ENCODE measurements at regions not wholly inside any gene's neighbourhood (a gene's known extent, or its start where the extent isn't known, plus 50 kb on each side); places are given as distances from the start of the nearest gene placed in this dataset.

DNA sequence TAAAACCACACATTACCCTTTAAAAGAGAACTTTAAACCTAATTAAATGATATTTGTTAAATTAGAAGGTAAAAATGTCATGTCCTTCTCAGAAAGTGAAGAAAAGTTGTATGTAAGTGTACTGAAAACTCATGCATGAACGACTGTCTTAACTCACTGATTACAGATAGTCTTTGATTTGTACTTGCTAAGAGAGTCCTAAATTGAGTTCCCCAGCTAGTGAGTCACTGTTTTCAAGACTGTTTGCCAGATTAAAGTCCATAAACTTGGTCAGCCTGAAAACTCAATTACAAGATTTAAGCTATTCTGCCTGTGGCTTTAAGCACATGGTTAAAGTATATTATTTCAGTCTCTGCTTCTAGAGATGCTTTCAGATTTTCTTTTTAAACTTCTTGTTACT is 124.9 kb upstream of the ZCCHC13 start:
- no peak overlapping the region for H3K27ac ChIP-seq
- H3K27me3 ChIP-seq: no peaks in the 10 kb centered on the region
- TF ChIP-seq POLR2A (IDR thresholded peaks at IDR 0.05): no peak
- TF ChIP-seq, protein P1, sequence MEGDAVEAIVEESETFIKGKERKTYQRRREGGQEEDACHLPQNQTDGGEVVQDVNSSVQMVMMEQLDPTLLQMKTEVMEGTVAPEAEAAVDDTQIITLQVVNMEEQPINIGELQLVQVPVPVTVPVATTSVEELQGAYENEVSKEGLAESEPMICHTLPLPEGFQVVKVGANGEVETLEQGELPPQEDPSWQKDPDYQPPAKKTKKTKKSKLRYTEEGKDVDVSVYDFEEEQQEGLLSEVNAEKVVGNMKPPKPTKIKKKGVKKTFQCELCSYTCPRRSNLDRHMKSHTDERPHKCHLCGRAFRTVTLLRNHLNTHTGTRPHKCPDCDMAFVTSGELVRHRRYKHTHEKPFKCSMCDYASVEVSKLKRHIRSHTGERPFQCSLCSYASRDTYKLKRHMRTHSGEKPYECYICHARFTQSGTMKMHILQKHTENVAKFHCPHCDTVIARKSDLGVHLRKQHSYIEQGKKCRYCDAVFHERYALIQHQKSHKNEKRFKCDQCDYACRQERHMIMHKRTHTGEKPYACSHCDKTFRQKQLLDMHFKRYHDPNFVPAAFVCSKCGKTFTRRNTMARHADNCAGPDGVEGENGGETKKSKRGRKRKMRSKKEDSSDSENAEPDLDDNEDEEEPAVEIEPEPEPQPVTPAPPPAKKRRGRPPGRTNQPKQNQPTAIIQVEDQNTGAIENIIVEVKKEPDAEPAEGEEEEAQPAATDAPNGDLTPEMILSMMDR (IDR thresholded peaks at IDR 0.05): no peak
- DNase-seq: no peak
- H3K4me1 ChIP-seq: no peaks in the 10 kb centered on the region
- H3K4me3 ChIP-seq: no peak overlapping the region
- H3K9me3 ChIP-seq: no peaks in the 10 kb centered on the region
- 35 to 48% methylated on average over 1 of the region's 1 CpG for WGBS, 2 donors
- H3K36me3 ChIP-seq (ENCODE audit: low read depth, missing control alignments): no peaks in the 10 kb centered on the region
- intact Hi-C loops (cut with DNase I; ENCODE audit: low total_unique reads): no loop called here

GRCh38 chrX:74178536-74178935 is 125.4 kb upstream of the ZCCHC13 start:
- intact Hi-C loops (cut with DNase I; ENCODE audit: low total_unique reads): no loop called here

GRCh38 chrX:74171465-74171864 is 132.5 kb upstream of the ZCCHC13 start:
- Histone ChIP-seq H3K9me3 (no peaks in the 10 kb centered on the region), H3K36me3 (ENCODE audit: low read depth, missing control alignments) (no peaks in the 10 kb centered on the region), H3K27me3 (no peaks in the 10 kb centered on the region), H3K4me1 (no peaks in the 10 kb centered on the region), H3K4me3 (no peak overlapping the region), H3K27ac (no peak overlapping the region)
- intact Hi-C loops (cut with DNase I; ENCODE audit: low total_unique reads): no loop called here
- DNase-seq: no peak
- no peak for TF ChIP-seq POLR2A (IDR thresholded peaks at IDR 0.05)
- TF ChIP-seq, protein P1 (IDR thresholded peaks at IDR 0.05): no peak
- 85 to 91% methylated on average over 1 of the region's 1 CpG for WGBS, 2 donors

More at GRCh38 chrX:74178536-74178935, 125.4 kb upstream of the ZCCHC13 start:
- Histone ChIP-seq H3K27ac (no peak overlapping the region), H3K27me3 (no peaks in the 10 kb centered on the region), H3K9me3 (no peaks in the 10 kb centered on the region), H3K36me3 (ENCODE audit: low read depth, missing control alignments) (no peaks in the 10 kb centered on the region), H3K4me1 (no peaks in the 10 kb centered on the region), H3K4me3 (no peak overlapping the region)
- 37 to 38% methylated on average over 10 to 12 of the region's 12 CpGs for WGBS, 2 donors
- TF ChIP-seq POLR2A (IDR thresholded peaks at IDR 0.05): no peak
- TF ChIP-seq, protein P1 (IDR thresholded peaks at IDR 0.05): no peak
- DNase-seq: no peak

GRCh38 chrX:74162199-74162598 is 141.8 kb upstream of the ZCCHC13 start:
- Histone ChIP-seq H3K9me3 (no peaks in the 10 kb centered on the region), H3K4me3 (no peak overlapping the region), H3K36me3 (ENCODE audit: low read depth, missing control alignments) (no peaks in the 10 kb centered on the region), H3K27me3 (no peaks in the 10 kb centered on the region), H3K4me1 (no peaks in the 10 kb centered on the region), H3K27ac (no peak overlapping the region)
- TF ChIP-seq, protein P1 (IDR thresholded peaks at IDR 0.05): no peak
- TF ChIP-seq POLR2A (IDR thresholded peaks at IDR 0.05): no peak
- intact Hi-C loops (cut with DNase I; ENCODE audit: low total_unique reads): no loop called here
- DNase-seq: no peak
- WGBS, 2 donors: 82% methylated on average over 18 of the region's 20 CpGs; no CpG with 5 or more reads in 1 of the 2 donors

GRCh38 chrX:74160816-74161215 is 143.2 kb upstream of the ZCCHC13 start:
- no peaks in the 10 kb centered on the region for H3K4me1 ChIP-seq
- H3K36me3 ChIP-seq (ENCODE audit: low read depth, missing control alignments): no peaks in the 10 kb centered on the region
- intact Hi-C loops (cut with DNase I; ENCODE audit: low total_unique reads): no loop called here
- no peaks in the 10 kb centered on the region for H3K27me3 ChIP-seq
- H3K9me3 ChIP-seq: no peaks in the 10 kb centered on the region
- no peak for DNase-seq
- no peak overlapping the region for H3K4me3 ChIP-seq
- WGBS, 2 donors: 60 to 85% methylated on average over 2 to 3 of the region's 3 CpGs
- TF ChIP-seq POLR2A (IDR thresholded peaks at IDR 0.05): no peak
- TF ChIP-seq, protein P1 (IDR thresholded peaks at IDR 0.05): no peak
- no peak overlapping the region for H3K27ac ChIP-seq

Measured in testis (tissue), 2 donors.